ENCODE measurements at regions not wholly inside any gene's neighbourhood (a gene's known extent, or its start where the extent isn't known, plus 50 kb on each side); places are given as distances from the start of the nearest gene placed in this dataset.

GRCh38 chr10:90403211-90404000 lies 454.4 kb downstream of the HTR7 start:
- no peak for DNase-seq (ENCODE audit: low read depth in 2 of 2)

DNA sequence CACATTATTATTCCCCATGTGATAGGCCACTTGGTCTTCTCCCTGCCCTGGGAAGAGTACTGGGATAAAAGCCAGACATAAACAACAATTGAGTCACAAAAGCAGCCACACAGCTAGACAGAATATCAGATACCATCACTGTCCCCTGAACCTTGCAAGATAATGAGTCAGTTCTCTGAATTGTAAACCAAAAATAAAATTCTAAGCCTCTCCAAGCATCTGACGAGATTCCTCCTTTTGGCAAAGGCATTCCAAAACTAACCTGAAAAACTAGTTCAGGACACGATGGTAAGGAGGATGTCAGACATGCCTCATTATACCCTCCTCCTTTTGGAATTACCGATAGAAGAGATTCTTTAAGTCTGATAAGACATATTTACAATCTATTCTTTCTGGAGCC lies 450.7 kb downstream of the HTR7 start:
- no peak for DNase-seq (ENCODE audit: low read depth in 2 of 2)

- DNase-seq (ENCODE audit: low read depth in 2 of 2): no peak
Measured at GRCh38 chr10:90407851-90408250, 450.0 kb downstream of the HTR7 start.

DNA sequence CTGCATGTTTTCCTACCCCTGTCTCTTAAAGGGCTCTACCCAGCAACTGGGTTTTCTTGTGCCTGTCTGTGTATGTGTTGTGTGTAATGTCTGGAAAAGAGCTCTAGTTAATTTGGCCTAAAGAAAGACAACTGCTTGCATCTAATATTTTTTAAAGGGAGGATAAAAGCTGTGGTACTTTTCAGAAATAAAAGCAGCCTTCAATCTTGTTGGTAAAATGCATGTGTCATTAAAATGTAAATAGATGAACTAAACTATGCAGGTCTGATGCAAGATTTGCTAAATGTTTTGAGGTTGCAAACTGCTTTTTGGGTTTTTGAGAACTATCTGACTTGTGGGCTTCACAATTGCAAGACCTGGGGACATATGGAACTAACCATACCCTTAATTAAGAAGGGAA lies 445.3 kb downstream of the HTR7 start:
- DNase-seq (ENCODE audit: low read depth in 2 of 2): no peak

DNA sequence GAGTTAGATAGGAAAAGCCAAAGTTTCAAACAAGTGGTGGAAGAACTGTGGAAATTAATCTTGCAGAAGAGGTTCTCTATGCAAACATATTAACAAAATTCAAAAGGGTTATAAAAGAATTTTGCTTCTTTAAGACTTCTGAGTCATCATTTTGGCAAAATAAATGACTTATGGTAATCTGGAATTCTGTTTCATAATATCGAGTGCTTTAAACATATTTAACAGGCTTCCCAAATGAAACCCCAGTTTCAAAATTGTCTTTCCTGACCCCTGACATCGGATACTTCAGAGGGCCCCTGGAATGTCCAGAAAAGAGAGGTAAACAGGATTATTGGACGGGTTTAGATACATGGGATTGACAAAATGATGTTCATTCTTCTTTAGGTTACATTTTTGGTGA lies 444.6 kb downstream of the HTR7 start:
- no peak for DNase-seq (ENCODE audit: low read depth in 2 of 2)

DNA sequence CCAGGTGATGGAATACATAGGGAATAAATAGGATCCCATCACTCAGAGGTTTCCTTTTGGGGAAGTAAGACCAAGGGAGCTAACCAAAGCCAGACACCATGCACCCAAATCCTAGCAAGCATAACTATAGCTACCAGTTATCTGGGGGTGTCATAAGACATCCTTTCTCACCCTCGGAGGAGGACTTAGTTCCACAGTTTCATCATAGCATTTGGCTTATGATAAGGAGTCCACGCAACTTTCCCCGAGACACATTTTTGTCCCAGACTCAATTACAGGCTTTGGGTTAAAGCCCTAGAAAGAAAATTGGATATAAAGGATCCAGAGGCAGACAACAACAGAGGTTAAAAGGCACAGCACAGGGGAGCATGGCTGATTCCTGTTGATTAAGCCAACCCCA lies 442.9 kb downstream of the HTR7 start:
- no peak for DNase-seq (ENCODE audit: low read depth in 2 of 2)

GRCh38 chr10:90417029-90417428 lies 440.8 kb downstream of the HTR7 start:
- no peak for DNase-seq (ENCODE audit: low read depth in 2 of 2)

DNA sequence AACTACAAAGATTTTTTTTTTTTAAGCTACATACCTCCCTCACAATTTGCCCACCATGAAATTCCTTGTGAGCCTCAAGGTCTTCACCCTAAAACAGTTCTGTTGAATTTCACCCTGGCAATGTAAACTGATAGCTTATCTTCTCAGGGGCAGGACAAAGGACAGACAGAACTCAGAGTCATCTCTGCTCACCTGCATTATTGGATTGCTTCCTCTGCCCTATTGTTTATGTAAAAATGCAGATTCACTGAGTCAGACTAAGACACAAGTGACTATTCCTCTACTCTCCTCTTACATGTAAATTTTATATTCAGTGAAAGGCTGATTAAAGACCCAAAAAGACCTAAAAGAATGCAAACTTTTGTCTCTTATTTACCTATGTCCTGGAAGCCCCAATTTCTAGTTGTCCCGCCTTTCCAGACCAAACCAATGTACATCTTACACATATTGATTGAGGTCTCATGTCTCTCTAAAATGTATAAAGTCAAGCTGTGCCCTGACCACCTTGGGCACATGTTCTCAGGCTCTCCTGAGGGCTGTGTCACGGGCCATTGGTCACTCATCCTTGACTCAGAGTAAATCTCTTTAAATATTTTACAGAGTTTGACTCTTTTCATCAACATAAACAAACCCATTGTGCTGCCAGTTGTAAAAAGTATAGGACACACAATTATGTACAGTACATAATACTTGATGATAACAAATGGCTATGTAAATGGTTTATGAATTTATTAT lies 440.2 kb downstream of the HTR7 start:
- DNase-seq (ENCODE audit: low read depth in 2 of 2): no peak

DNA sequence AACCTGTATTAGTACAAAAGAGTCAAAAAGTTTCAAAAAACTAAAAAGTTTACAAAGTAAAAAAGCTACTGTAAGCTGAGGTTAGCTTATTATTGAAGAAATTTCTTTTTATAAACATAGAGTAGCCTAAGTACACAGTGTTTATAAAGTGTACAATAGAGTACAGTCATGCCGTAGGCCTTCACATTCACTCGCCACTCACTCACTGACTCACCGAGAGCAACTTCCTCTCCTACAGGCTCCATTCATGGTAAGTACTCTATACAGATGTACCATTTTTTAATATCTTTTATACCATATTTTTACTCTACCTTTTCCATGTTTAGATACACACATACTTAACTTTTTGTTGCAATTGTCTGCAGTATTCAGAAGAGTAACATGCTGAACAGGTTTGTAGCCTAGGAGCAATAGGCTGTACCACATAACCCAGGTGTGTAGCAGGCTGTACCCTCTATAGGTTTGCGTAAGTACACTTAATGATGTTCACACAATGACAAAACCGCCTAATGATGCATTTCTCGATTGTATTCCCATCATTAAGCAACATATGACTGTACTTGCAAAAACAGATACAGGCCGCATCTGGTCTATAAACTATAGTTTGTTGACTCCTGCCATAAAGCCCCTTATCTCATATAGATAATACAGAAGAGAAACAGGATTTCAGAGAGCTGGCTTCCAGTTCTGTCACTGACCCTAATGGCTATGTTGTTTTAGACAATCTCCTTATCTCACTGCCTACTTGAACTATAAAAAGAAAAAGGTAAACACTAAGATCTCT lies 438.8 kb downstream of the HTR7 start:
- no peak for DNase-seq (ENCODE audit: low read depth in 2 of 2)

- DNase-seq (ENCODE audit: low read depth in 2 of 2): no peak
Measured at GRCh38 chr10:90420637-90421318, 437.1 kb downstream of the HTR7 start.

- no peak for DNase-seq (ENCODE audit: low read depth in 2 of 2)
Measured at GRCh38 chr10:90421874-90422273, 436.0 kb downstream of the HTR7 start.

- no peak for DNase-seq (ENCODE audit: low read depth in 2 of 2)
Measured at GRCh38 chr10:90424730-90425129, 433.1 kb downstream of the HTR7 start.

DNA sequence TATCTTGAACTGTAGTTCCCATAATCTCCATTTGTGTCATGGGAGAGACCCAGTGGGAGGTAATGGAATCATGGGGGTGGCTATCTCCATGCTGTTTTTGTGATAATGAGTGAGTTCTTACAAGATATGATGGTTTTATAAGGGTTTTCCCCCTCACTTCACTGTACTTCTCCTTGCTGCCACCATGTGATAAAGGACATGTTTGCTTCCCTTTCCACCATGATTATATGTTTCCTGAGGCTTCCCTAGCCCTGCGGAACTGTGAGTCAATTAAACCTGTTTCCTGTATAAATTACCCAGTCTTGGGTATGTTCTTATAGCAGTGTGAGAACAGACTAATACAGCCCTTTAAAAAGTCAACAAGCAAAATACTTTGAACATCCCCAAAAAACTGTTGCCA lies 427.7 kb downstream of the HTR7 start:
- no peak for DNase-seq (ENCODE audit: low read depth in 2 of 2)

GRCh38 chr10:90432866-90433265 lies 425.0 kb downstream of the HTR7 start:
- no peak for DNase-seq (ENCODE audit: low read depth in 2 of 2)

DNA sequence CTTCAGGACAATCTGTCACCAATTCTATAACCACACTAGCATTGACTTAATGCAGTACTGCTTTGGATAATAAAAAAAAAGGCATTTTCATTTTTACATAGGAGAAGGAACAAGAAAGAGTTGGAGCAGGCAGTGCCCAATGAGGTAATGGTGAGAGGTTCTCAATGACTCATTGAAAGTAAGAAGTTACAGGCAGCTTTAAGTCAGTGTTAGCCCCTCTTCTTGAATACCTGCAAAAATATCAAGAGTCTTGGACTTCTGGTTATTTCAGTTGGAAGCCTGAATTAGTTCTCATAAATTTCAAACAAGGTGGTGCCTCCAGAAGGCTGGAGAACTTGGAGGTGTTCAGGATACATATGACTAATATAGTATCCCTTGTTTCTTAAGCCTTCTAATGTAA lies 422.5 kb downstream of the HTR7 start:
- DNase-seq (ENCODE audit: low read depth in 2 of 2): no peak

GRCh38 chr10:90437452-90437851 lies 420.4 kb downstream of the HTR7 start:
- DNase-seq (ENCODE audit: low read depth in 2 of 2): no peak

- DNase-seq (ENCODE audit: low read depth in 2 of 2): no peak
Measured at GRCh38 chr10:90440870-90441269, 417.0 kb downstream of the HTR7 start.

GRCh38 chr10:90443342-90443741 lies 414.5 kb downstream of the HTR7 start:
- DNase-seq (ENCODE audit: low read depth in 2 of 2): no peak

GRCh38 chr10:90447831-90448230 lies 410.0 kb downstream of the HTR7 start:
- DNase-seq (ENCODE audit: low read depth in 2 of 2): no peak

DNA sequence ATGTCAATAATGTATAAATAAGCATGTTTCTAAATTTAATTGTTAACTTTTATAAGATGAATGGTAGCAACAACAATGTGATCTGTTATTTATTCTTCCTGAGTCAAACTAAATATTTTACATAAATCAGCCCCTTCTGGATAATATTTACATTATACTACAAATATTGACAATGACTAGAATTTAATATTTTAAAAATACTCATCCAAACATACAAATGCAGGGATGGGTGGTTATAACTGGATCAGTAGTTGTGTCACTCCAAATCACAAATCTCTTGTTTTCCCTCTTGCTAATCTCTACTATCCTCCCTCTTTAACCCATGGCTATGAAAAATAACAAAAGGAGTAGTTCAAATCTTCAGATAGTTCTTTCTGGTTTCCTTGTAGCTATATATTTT lies 407.0 kb downstream of the HTR7 start:
- DNase-seq (ENCODE audit: low read depth in 2 of 2): no peak

GRCh38 chr10:90451283-90451682 lies 406.6 kb downstream of the HTR7 start:
- DNase-seq (ENCODE audit: low read depth in 2 of 2): no peak

GRCh38 chr10:90458054-90458453 lies 399.8 kb downstream of the HTR7 start:
- no peak for DNase-seq (ENCODE audit: low read depth in 2 of 2)

Measured in stimulated activated CD4-positive, alpha-beta T cell treated with anti-CD3 and anti-CD28 coated beads, Interleukin-4, amount 100 ng/mL, for 48 hours (primary cell).